HepG2 (cell line): ENCODE measurements at regions not wholly inside any gene's neighbourhood (a gene's known extent, or its start where the extent isn't known, plus 50 kb on each side); places are given as distances from the start of the nearest gene placed in this dataset.

ENCODE experiments used
- ATAC-seq: fragments of 200-7000 bp; cut with Tn5 transposase; 3 replicates; pipeline ENCODE4 v1.9.1; 2020; ENCODE audit warnings: mild to moderate bottlenecking, moderate library complexity
- BruUV-seq: library from RNA; stranded (reverse); fragments of 400-500 nt; replicated peaks from 2 replicates; lab custom pipeline; 2021; lab: Mats Ljungman, UMichigan
- CTCF ChIA-PET: fragments of 300-600 bp; formaldehyde crosslinking; extraction: SDS; loops from one replicate; lab custom pipeline; 2021; ENCODE audit warnings: low total read pairs, inconsistent platforms, low intra/inter-chr PET ratio; lab: Yijun Ruan, JAX
- POLR2A ChIA-PET: fragments of 350-600 bp; sonication (Branson Sonifier 250); formaldehyde crosslinking; loops from one replicate; lab custom pipeline; 2020; ENCODE audit warnings: antibody characterized with exemption, inconsistent platforms; lab: Yijun Ruan, JAX
- DNase-seq: peaks from one replicate; pipeline ENCODE4 v3.0.0-alpha.2; 2015; ENCODE audit warnings: low spot score
- FAIRE-seq: peaks from 3 replicates; lab custom pipeline; 2011; peaks lifted over from hg19 to GRCh38; lab: Jason Lieb, UNC
- H2AFZ ChIP-seq: one replicate; pipeline ENCODE4 v1.6.1; 2011; ENCODE audit warnings: low read length, inconsistent platforms
- H3K27ac ChIP-seq: fragments of 300-600 bp; 3 replicates; pipeline ENCODE4 v1.8.0; 2011; ENCODE audit warnings: mixed run types, mild to moderate bottlenecking, mixed read lengths, low read length, inconsistent platforms; ENCODE audit not compliant: insufficient read depth; ENCODE audit errors: extremely low read length
- H3K27me3 ChIP-seq, 2 experiments: fragments of 200-600 bp in 1 of 2; 2 replicates in 1 of 2; 3 replicates in 1 of 2; pipeline versions ENCODE4 v1.6.0 to v1.8.0; 2011; ENCODE audit warnings: low read length in 2 of 2, mild to moderate bottlenecking in 2 of 2, moderate library complexity in 2 of 2, inconsistent platforms in 1 of 2; ENCODE audit not compliant: insufficient read depth in 2 of 2, control insufficient read depth in 1 of 2
- H3K36me3 ChIP-seq, 2 experiments: fragments of 200-600 bp in 1 of 2; replicated peaks in 1 of 2; 2 replicates in 1 of 2; 3 replicates in 1 of 2; pipeline versions ENCODE4 v1.5.1 to v1.8.0; 2011; ENCODE audit warnings: low read length in 2 of 2, inconsistent platforms in 1 of 2; ENCODE audit not compliant: insufficient read depth in 2 of 2, control insufficient read depth in 1 of 2
- H3K4me1 ChIP-seq: 2 replicates; pipeline ENCODE4 v1.5.1; 2012; ENCODE audit warnings: low read length, inconsistent platforms; ENCODE audit not compliant: insufficient read depth
- H3K4me2 ChIP-seq: 2 replicates; pipeline ENCODE4 v1.6.0; 2011; ENCODE audit warnings: low read depth, low read length, inconsistent platforms
- H3K4me3 ChIP-seq, 3 experiments: fragments of 200-600 bp in 1 of 3; sonication (generic), shearing (Covaris generic) in 1 of 3; replicated peaks in 1 of 3; 2 replicates each; pipeline ENCODE4 v1.5.1; 2011 to 2016; ENCODE audit warnings: low read length in 3 of 3, inconsistent platforms in 2 of 3, low read depth in 2 of 3, mild to moderate bottlenecking in 2 of 3, control low read depth in 1 of 3, mixed read lengths in 1 of 3; ENCODE audit not compliant: insufficient read depth in 1 of 3
- H3K79me2 ChIP-seq: one replicate; pipeline ENCODE4 v1.6.1; 2011; ENCODE audit warnings: low read length, inconsistent platforms; ENCODE audit not compliant: insufficient read depth
- H3K9ac ChIP-seq: 2 replicates; pipeline ENCODE4 v1.6.0; 2011; ENCODE audit warnings: mild to moderate bottlenecking, low read depth, low read length, inconsistent platforms; ENCODE audit not compliant: insufficient read depth
- H3K9me3 ChIP-seq: 2 replicates; pipeline ENCODE4 v1.5.1; 2012; ENCODE audit warnings: mild to moderate bottlenecking, low read length
- H4K20me1 ChIP-seq: 2 replicates; pipeline ENCODE4 v1.6.0; 2011; ENCODE audit warnings: inconsistent platforms, mild to moderate bottlenecking, low read length, moderate library complexity; ENCODE audit not compliant: insufficient read depth
- ARID3A ChIP-seq: IDR thresholded peaks from 2 replicates; pipeline ENCODE4 v1.6.1; 2012; ENCODE audit warnings: low read depth, low read length, improper control_type of control experiment
- FOXA1 ChIP-seq, 2 experiments: fragments of 450-650 bp in 1 of 2; sonication (generic) in 1 of 2; formaldehyde crosslinking in 1 of 2; IDR thresholded peaks; 2 replicates each; pipeline versions ENCODE4 v1.4.0 to v1.6.1; 2016 to 2020; ENCODE audit warnings: missing genetic modification reagents in 1 of 2
- FOXM1 ChIP-seq: sonication (generic); formaldehyde crosslinking; IDR thresholded peaks from 2 replicates; pipeline ENCODE4 v1.5.0; 2020; ENCODE audit warnings: missing genetic modification reagents
- HOXA5 ChIP-seq: sonication (generic); formaldehyde crosslinking; IDR thresholded peaks from 2 replicates; pipeline ENCODE4 v1.4.0; 2020; ENCODE audit warnings: missing genetic modification reagents
- PAXIP1 ChIP-seq: sonication (generic); formaldehyde crosslinking; conservative IDR thresholded peaks from 2 replicates; pipeline ENCODE4 v1.4.0; 2020; ENCODE audit warnings: mild to moderate bottlenecking, missing genetic modification reagents, moderate library complexity
- ZFP91 ChIP-seq: sonication (generic); formaldehyde crosslinking; IDR thresholded peaks from 2 replicates; pipeline ENCODE4 v1.9.0; 2022; ENCODE audit warnings: missing genetic modification reagents, mild to moderate bottlenecking, borderline replicate concordance
- ZNF225 ChIP-seq: sonication (generic); formaldehyde crosslinking; IDR thresholded peaks from 2 replicates; pipeline ENCODE4 v1.4.0; 2020; ENCODE audit warnings: mild to moderate bottlenecking, missing genetic modification reagents
- ZNF337 ChIP-seq: sonication (generic); formaldehyde crosslinking; IDR thresholded peaks from 2 replicates; pipeline ENCODE4 v1.5.1; 2020; ENCODE audit warnings: missing genetic modification reagents, low read depth, mild to moderate bottlenecking, borderline replicate concordance
- ZNF496 ChIP-seq: sonication (generic); formaldehyde crosslinking; IDR thresholded peaks from 2 replicates; pipeline ENCODE4 v1.8.1; 2023; ENCODE audit warnings: mild to moderate bottlenecking, moderate library complexity, missing genetic modification reagents; ENCODE audit not compliant: insufficient replicate concordance
- ZNF543 ChIP-seq: sonication (generic); formaldehyde crosslinking; IDR thresholded peaks from 2 replicates; pipeline ENCODE4 v1.4.0; 2020; ENCODE audit warnings: mild to moderate bottlenecking, missing genetic modification reagents
- ZSCAN20 ChIP-seq: sonication (generic); formaldehyde crosslinking; IDR thresholded peaks from 2 replicates; pipeline ENCODE4 v1.4.0; 2020; ENCODE audit warnings: missing genetic modification reagents, mild to moderate bottlenecking, borderline replicate concordance
- WGBS: methylation state at CpG from one replicate; pipeline ENCODE4 v1.1.6; 2017; ENCODE audit warnings: low lambda C conversion rate; 5-methylcytosine and 5-hydroxymethylcytosine counted together
- in situ Hi-C: cut with HindIII; loops from 2 replicates; pipeline ENCODE4 v1.10.0; 2017; ENCODE audit warnings: low pct_unique_long_range_greater_than_20kb; ENCODE audit not compliant: extremely low pct_ligation_motif_present
- intact Hi-C: fragments of 100-400 bp; cut with micrococcal nuclease; formaldehyde crosslinking; loops from one replicate; pipeline ENCODE4 v1.10.0; 2022; ENCODE audit not compliant: unreplicated experiment
- TF ChIP-seq, protein P1 (sequence below): sonication (generic); formaldehyde crosslinking; IDR thresholded peaks from 2 replicates; pipeline ENCODE4 v1.5.0; 2020; ENCODE audit warnings: mild to moderate bottlenecking, low read depth, missing genetic modification reagents, borderline replicate concordance
- TF ChIP-seq, protein P2 (sequence below): sonication (generic); formaldehyde crosslinking; conservative IDR thresholded peaks from 2 replicates; pipeline ENCODE4 v1.8.0; 2022; ENCODE audit warnings: missing genetic modification reagents
- TF ChIP-seq, protein P3 (sequence below): sonication (generic); formaldehyde crosslinking; IDR thresholded peaks from 2 replicates; pipeline ENCODE4 v1.4.0; 2020; ENCODE audit warnings: missing genetic modification reagents

DNA sequence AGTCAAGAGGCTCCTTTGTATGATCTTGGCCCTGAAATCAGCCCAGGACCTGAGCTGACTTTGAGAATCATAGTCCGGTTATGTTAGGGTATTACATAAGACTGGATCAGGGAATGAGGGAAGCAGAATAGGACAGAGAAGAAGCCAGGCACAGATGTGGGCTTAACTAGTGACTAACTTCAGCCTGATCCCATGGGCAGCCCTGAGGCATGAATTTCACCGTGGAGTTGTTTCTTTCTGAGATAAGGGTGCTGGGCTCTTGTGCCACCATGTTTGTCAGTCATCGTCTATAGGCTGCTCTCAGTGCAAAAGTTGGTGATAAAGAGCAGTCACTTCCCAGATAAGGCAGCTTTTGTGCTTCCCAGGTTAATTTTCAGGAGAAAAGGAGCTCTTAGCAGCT, 544.7 kb upstream of the SPTLC3 start (continued):
- TF ChIP-seq ZFP91 (CRISPR knock-in tag) (no peak), ARID3A (no peak)
- TF ChIP-seq, protein P1, sequence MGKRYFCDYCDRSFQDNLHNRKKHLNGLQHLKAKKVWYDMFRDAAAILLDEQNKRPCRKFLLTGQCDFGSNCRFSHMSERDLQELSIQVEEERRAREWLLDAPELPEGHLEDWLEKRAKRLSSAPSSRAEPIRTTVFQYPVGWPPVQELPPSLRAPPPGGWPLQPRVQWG (CRISPR knock-in tag) = no peak
- TF ChIP-seq, protein P2, sequence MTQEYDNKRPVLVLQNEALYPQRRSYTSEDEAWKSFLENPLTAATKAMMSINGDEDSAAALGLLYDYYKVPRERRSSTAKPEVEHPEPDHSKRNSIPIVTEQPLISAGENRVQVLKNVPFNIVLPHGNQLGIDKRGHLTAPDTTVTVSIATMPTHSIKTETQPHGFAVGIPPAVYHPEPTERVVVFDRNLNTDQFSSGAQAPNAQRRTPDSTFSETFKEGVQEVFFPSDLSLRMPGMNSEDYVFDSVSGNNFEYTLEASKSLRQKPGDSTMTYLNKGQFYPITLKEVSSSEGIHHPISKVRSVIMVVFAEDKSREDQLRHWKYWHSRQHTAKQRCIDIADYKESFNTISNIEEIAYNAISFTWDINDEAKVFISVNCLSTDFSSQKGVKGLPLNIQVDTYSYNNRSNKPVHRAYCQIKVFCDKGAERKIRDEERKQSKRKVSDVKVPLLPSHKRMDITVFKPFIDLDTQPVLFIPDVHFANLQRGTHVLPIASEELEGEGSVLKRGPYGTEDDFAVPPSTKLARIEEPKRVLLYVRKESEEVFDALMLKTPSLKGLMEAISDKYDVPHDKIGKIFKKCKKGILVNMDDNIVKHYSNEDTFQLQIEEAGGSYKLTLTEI = no peak

DNA sequence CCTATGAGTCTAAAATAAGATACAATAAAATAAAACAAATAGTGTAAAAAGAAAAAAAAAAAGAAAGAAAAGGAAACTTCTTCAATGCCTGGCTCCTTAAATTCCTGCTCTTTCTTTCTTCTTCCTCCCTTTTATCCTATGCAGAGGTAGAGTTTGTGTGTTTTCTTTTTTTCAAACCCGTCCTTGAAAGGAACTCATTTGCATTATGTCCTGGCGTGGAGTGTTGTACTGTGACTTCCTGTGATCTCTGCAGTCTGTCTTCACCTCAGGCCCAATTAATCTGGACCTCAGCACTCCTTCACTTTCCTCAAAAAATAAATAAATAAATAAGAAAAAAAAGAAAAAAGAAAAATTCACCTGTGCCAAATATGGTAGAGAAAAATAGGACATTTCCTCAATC, 541.9 kb upstream of the SPTLC3 start:
- intact Hi-C loops (no loop called here), in situ Hi-C loops (no loop called here)
- DNase-seq (no peak), ATAC-seq (no peak), FAIRE-seq (no peak)
- WGBS = under 1% methylated on average over 2 of the region's 2 CpGs
- Histone ChIP-seq H3K27me3 (no peaks in the 10 kb centered on the region), H2AFZ (no peak overlapping the region), H3K36me3 (no peaks in the 10 kb centered on the region), H3K79me2 (no peaks in the 10 kb centered on the region), H3K4me1 (no peaks in the 10 kb centered on the region), H3K9me3 (no peaks in the 10 kb centered on the region), H3K4me3 (no peak overlapping the region), H3K27ac (no peak overlapping the region), H4K20me1 (no peaks in the 10 kb centered on the region), H3K9ac (no peak overlapping the region), H3K4me2 (no peak overlapping the region)
- CTCF ChIA-PET = no interaction called here
- BruUV-seq = no TSS peak
- POLR2A ChIA-PET = no interaction called here
- TF ChIP-seq ZNF337 (no peak), ZNF496 (no peak), FOXA1 (IDR thresholded peaks at IDR 0.05) (no peak), FOXA1 (CRISPR knock-in tag; IDR thresholded peaks at IDR 0.05) (no peak), FOXM1 (CRISPR knock-in tag) (no peak), ZNF225 (CRISPR knock-in tag) (no peak), ZSCAN20 (CRISPR knock-in tag) (no peak), PAXIP1 (CRISPR knock-in tag) (no peak), ZNF543 (CRISPR knock-in tag) (no peak), HOXA5 (CRISPR knock-in tag) (no peak)
- TF ChIP-seq, protein P3, sequence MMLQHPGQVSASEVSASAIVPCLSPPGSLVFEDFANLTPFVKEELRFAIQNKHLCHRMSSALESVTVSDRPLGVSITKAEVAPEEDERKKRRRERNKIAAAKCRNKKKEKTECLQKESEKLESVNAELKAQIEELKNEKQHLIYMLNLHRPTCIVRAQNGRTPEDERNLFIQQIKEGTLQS (CRISPR knock-in tag) = no peak
